SIG-M5 treated with dmso at 0.1 percent for 504 hours (cell line): ENCODE measurements at regions not wholly inside any gene's neighbourhood (a gene's known extent, or its start where the extent isn't known, plus 50 kb on each side); places are given as distances from the start of the nearest gene placed in this dataset.
A peak's percentile ranks its signal among the peaks of the same experiment; 100 is the strongest.
"Not testable (repeated sequence)": the region's sequence is repeated elsewhere in the genome, so short reads cannot be mapped to it uniquely, and the experiment has no call there.

ENCODE experiments used
- DNase-seq: peaks from one replicate; lab custom pipeline; 2025; ENCODE audit not compliant: unreplicated experiment; lab: John Stamatoyannopoulos, UW

DNA sequence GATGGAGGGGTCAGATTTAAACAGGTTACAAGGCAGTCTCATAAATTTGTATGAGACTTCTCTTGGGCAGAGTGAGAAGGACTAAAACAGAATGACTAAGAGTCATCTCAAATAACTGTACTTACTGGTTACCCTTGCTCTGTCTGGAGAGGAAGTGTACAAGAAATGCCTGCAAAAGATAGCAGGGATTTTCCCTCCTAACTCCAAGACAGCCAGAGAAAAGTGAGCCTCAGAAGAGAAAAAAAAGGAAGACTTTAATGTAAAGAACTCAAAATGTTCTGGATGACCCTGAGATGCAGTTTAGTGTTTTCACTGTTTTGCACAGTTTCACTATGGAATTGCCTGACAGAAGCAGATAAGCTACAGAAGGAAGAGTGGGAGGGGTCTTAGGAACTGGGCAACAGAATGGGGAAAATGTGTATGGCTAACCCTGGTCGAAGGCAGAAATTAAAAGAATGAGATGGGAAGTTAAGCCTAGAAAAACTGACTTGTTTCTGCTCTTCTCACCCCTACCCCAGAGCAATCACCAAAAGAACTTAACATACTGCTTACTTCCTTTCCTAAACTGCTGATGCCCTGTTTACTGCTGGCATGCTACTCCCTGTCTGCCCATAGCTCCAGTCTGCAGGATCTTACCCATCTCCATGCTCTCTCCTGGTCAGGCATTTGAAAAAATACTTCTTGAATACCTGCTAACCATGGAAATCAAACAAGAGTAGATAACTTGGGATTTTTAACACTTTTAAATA, 98.1 kb upstream of the MARCKS start:
- no peak for DNase-seq

DNA sequence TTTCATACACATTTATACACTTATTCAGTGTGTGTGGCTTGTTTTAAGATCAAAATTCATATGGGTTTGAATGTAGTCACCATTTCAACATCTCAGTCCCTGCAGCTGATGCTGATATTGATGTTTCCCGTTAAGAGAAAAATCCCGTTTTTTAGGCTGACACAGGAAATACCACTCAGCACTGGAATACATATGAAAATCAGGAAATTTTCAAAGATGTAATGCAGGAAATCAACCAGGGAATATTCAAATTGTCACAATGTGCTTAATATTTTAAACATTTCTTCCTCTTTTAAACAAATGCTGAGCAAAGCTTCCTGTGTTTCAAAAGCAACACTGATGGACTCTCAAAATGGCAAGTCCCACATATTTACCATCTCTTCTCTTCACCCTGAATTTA, 94.5 kb upstream of the MARCKS start:
- DNase-seq: no peak

DNA sequence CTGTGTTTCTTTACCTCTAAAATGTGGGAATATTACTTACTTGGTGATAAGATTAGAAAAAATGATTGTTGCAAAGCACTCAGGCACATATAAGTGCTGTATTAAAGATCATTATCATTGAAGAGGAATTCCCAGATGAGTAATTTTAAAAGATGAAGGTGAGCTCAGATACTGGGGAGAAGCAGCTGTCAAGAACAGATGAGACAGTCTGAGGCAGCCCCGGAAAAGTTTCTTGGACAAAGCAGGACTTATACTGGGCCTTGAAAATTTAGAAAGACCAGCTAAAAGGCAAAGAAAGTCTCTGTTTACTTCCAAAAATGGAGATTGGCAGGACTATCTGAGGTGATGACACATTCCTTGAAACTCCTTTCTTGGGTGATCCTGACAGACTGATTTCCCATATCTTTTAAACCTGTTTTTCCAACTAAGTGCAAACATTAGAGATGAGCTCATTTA, 93.8 kb upstream of the MARCKS start:
- no peak for DNase-seq

DNA sequence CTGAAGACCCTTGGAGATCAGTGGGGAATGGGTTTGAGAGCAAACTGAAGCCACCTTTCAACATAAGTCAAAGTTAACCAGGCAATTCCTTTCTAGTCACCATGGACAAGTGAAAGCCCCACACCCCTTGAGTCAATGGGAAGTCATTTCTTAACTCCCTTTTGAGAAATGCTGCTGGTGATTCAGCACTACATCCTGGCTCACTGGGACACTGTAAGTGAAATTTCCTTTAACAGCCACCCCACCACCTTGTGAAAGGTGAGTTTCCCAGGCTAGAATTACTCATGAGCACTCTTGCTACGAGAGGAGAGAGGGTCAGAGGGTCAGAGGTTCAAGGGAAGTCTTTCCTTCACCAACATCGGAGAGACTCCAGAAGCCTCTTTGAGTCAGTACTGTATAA, 93.3 kb upstream of the MARCKS start:
- peak; percentile 34 for DNase-seq

DNA sequence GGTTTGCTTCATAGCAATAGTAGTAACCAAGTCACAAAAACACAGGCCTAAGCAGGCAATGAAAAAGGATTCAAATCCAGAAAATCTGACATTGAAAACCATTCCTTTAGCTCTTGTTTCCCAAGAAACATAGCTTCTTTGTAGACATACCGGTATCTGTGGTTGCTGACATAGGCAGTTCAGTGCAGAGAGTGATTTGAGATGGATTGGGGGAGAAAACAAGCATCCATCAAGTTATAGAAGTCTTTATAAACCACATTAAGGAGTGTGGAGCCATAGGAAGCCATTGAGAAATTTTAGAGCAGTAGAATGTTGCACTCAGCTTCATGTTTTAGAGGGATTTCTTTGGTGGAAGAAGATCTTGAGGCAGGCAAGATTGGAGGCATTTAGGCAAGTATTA, 91.2 kb upstream of the MARCKS start:
- DNase-seq: no peak

DNA sequence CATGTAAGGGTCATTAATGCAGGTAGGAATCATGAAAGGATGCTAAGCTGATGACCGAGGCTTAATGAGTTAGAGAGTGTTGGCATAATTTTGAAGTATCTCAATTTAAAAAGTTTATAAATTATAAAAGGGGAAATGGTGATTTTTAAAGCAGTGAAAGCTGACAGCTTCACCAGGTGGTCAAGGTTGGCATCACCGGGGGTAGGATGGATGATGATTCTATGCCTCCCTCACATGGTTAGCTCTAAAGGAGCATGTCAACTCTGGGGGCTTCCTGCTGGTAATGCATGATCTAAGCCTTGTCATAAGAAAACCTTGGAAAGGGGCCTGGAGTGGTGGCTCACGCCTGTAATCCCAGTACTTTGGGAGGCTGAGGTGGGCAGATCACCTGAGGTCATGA, 89.2 kb upstream of the MARCKS start:
- DNase-seq: no peak

DNA sequence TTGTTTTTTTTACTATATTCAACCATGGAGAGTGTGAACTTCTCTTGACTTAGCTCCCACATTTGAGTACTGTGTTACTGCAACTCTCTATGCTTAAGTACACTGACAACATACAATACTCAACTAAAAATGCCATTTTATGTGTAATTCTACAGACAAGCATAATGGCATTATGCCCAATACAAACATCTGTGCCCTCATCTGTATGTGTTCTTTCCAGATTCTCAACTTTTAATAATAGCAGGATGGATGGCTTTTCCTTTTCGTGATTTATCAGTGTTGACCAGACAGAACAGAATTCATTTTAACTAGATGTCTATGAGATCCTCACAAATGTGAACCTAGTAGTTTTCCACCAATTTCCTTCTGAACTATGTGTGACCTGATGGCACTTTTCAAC, 84.2 kb upstream of the MARCKS start:
- no peak for DNase-seq

DNA sequence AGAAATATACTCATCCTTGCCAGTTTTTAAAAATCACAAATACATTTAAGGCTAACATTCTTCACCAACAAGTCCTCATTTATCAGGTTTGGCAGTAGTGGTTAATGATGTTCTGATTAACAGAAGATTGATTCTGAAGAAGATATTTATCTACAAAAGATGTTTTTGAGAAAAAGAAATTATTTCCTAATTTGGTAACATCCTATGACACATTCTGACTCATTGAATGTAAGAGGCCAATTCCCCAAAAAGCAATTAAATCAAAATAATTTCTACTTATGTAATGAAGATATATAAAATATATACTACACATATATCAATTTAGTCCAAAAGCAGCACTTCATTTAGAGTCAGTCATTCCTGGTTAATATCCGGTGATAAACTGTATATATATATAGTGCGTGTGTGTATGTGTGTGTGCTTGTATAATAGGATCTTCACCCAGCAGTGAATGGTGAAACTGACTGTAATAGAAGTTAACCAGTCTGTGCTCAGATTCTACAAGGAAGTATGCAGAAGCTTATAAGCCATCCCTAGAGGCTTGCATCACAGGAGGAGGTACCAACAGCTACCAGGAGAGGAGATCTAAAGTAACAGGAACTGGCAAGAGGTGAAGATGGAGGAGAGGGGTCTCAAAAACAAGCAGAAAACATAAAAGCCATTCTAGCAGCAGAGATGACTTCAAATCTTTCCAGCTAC, 82.9 kb upstream of the MARCKS start:
- peak; percentile 49 for DNase-seq

DNA sequence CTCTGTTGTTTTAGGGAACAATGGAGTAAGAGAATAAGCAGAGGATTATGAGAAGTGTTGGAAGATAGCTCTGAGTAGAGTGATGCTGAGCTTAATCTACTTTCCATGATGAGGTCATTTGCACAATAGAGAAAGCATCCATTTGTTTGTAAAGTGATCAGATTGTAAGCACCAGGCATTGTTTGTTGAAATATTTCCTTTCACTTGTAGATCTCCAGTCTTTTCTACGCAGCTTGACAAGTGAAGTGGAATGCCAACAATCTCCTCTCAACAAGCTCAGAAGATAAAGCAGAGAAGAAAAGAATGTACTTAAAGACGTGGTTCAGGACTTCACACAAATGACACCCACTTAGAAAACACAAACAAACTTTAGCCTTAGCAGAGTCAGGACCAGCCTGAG, 80.1 kb upstream of the MARCKS start:
- DNase-seq: no peak

DNA sequence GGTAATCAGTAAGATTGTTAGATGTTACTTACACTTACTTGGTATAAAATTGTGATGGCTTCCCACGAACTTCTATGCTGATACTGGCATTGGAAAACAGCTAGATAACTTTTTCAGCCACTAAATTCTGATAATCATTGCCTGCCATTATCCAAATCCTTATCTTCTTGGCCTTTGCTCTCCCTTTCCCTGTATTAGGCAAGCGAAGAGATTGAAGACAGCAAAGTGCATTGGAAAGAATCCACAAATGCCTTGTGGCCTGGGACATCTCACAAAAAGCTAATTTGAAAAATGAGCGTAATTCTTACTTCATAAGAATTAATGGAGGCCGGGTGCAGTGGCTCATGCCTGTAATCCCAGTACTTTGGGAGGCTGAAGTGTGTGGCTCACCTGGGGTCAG, 79.5 kb upstream of the MARCKS start:
- no peak for DNase-seq

DNA sequence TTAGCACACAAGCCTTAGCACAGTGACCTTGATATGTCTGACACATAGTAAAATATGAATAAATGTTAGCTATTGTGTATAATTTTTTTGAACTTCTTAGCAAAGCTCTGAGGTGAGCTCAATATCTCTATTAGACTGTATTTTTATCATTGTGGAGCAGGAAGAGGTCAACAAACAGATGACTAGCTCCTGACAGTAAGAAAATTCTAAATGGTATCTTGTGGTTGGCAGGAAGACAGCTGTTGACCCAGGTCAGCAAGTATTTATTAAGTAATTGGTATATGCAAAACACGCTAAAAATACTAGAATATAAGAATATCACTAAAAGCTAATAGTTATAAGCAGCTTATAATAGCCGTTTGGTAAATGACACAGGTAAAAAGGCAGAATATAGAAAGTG, 77.5 kb upstream of the MARCKS start:
- no peak for DNase-seq

DNA sequence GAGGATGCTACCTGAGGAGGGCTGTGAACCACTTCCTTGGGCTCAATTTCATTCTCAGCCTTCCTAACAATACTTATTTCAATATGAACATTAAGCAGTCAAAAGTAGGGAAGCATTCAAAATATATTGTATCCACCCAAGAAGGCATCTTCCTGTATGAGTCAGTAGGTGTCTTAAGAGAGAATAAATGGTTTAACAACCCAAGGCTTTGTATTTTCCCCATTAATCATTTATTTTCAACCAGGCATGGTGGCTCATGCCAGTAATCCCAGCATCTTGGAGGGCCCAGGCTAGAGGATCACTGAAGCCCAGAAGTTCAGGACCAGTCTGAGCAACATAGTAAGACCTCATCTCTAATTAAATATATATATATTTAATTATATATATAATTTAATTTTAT, 74.5 kb upstream of the MARCKS start:
- no peak for DNase-seq

DNA sequence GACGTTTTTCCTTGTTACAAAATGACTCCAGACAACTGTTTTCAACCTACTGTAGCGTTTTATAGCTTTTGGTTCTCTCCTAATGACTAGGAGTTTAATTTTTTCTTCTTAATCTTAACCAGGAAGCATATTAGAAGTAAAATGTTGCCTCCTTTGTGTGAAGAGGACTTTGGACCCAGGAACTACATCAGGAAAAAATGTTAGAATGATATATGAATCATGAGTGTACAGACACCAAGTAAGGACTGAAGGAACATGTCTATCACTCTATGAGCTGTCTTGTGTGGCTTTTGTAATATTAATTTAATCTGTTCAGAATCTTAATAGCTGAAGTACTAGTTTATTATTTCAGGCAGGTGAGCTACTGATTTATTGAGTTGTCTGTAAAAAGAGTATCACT, 71.0 kb upstream of the MARCKS start:
- DNase-seq: no peak

DNA sequence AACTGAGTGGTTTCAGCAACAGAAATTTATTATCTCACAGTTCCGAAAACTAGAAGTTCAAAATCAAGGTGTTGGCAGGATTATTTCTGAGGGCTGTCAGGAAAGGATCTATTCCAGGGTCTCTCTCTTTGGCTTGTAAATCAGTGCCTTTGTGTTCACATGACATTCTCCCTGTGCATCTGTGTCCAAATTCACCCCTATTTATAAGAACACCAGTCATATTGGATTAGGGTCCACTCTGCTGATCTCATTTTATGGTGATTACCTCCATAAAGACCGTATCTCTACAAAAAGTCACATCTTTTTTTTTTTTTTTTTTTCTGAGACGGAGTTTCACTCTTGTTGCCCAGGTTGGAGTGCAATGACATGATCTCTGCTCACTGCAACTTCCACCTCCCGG, 68.6 kb upstream of the MARCKS start:
- DNase-seq: no peak

DNA sequence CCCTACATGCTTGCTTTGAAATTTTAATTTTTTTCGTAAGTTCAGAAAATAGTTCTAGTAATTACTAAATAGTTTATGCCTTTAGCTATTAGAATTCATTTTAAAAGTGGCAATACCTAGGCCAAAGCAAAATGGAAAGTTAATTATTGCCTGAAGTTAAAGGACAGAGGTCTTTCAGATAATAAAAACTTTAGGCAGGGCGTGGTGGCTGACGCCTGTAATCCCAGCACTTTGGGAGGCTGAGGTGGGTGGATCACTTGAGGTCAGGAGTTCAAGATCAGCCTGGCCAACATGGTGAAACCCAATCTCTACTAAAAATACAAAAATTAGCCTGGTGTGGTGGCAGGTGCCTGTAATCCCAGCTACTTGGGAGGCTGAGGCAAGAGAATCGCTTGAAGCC, 65.9 kb upstream of the MARCKS start:
- not testable (repeated sequence) for DNase-seq

DNA sequence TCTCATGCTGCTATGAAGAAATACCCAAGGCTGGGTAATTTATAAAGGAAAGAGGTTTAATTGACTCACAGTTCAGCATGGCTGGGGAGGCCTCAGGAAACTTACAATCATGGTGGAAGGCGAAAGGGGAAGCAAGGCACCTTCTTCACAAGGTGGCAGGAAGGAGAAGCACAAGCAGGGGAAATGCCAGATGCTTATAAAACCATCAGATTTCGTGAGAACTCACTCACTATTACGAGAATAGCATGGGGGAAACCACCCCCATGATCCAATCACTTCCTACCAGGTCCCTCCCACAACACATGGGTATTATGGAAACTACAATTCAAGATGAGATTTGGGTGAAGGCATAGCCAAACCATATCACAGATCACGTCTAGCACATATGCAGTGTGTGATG, 61.8 kb upstream of the MARCKS start:
- DNase-seq: not testable (repeated sequence)

DNA sequence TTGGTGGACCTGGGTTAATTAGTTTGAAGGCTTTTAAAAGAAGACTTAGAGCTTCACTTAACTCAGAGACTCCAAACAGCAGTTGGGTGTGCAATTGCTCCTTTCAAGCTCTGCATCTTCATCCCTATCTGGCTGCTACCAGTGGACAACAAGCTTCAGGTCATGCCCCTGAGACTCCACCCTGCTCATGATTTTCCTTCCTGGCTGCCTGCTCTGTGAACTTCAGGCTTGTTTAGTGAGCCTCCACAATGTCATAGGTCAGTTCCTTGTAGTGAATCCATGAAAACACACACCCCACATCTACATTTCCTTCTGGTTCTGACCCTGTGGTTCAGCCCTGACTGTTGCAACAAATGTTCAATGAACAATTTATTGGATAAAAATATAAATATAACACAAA, 61.1 kb upstream of the MARCKS start:
- DNase-seq: no peak

DNA sequence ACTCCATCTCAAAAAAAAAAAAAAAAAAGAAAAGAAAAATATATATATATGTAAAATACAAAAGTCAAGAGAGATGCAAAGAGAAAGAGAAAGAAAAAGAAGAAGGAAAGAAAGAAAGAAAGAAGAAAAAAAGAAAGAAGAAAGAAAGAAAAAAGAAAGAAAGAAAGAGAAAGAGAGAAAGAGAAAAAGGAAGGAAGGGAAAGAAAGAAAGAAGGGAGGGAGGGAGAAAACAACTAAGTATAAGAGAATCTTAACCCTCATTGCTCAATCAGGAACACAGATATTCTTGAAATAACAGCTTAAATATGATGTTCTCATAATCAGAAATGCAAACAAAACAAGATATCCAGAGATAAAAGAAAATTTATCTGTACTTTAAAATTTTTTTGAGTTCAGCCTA, 54.4 kb upstream of the MARCKS start:
- DNase-seq: no peak

DNA sequence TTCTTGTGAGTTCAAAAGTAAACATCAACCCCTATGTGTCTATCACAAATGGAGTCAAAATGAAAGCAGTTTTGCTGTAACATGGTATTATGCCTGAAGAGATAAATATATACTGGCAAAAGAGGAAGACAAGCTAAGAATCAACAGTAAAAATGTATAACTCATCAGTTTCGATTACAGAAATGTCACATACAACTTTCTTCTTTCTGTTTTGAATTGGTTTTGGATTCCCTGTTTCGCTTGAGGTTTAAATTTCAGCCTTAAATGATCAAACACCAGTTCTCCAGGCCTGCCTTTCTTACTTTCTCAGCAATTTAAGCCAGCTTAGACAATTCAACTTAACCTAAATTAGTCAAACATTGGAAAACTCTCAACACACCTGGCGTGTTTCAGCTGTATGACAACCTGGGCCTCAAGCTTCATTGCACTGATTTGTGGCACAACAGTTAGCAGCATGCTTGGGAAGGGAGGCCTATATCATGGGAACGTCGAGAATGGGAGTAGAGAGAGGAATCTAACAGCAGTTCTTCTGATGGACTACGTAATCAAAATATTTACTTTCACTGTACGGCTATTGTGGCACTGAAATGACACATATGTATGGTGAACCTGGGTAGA, 51.9 kb upstream of the MARCKS start:
- peak; percentile 79 for DNase-seq

DNA sequence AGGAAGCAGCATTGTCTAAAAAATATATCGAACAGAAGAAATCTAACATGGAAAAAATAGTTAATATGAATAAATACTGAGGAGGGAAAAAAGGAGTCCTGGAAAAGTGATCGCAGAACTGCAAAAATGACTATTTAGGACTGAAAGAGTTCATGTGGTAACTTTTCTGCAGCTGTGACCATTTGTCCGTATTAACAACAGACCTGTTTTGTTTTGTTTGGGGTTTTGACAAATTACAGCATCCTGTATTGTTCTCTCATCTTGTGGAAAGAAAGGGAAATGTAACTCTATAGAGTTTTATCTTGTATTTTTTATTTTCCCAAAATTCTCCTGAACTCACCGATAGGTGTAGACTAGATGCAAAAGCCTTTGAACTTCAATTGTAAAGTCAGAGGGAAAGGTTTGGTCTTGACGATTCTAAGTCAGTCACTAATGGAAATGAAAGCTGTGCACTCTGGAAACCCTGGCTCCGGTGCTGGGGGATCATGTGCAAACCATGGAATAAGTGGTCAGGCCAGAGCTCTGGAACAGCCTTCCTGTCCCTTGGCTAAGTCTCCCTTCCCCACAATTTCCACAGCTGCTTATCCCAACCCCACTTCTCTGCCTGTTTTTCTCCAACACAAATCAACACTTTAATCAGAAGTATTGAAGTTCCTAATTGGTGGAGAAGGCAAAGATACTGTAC, 51.2 kb upstream of the MARCKS start:
- DNase-seq: no peak
